Endothelial cell of umbilical vein (primary cell): ENCODE measurements at regions not wholly inside any gene's neighbourhood (a gene's known extent, or its start where the extent isn't known, plus 50 kb on each side); places are given as distances from the start of the nearest gene placed in this dataset.

Experiments
- EZH2 ChIP-seq: IDR thresholded peaks from 2 replicates; pipeline ENCODE4 v1.6.1; 2012; ENCODE audit warnings: borderline replicate concordance, low read depth, mild to moderate bottlenecking, moderate library complexity, low read length, inconsistent platforms; ENCODE audit not compliant: severe bottlenecking
- FOS ChIP-seq: IDR thresholded peaks from 2 replicates; pipeline ENCODE4 v1.6.1; 2011; ENCODE audit warnings: mild to moderate bottlenecking, low read length, moderate library complexity, borderline replicate concordance; ENCODE audit not compliant: insufficient read depth
- GATA2 ChIP-seq: IDR thresholded peaks from 2 replicates; pipeline ENCODE4 v1.7.0; 2011; ENCODE audit warnings: low read depth, mild to moderate bottlenecking, moderate library complexity, mixed read lengths, low read length; ENCODE audit not compliant: insufficient read length, insufficient read depth
- JUN ChIP-seq: IDR thresholded peaks from 2 replicates; pipeline ENCODE4 v1.6.1; 2011; ENCODE audit warnings: borderline replicate concordance, low read depth; ENCODE audit not compliant: insufficient read length, insufficient read depth
- MYC ChIP-seq: IDR thresholded peaks from one replicate; pipeline ENCODE4 v1.6.1; 2011; ENCODE audit warnings: mild to moderate bottlenecking, low read depth, low read length
- POLR2A ChIP-seq: IDR thresholded peaks from 2 replicates; pipeline ENCODE4 v1.6.1; 2012; ENCODE audit warnings: low read depth, mild to moderate bottlenecking, control low read depth, low read length
- POLR2AphosphoS5 ChIP-seq: IDR thresholded peaks from 2 replicates; pipeline ENCODE4 v1.6.1; 2012; ENCODE audit warnings: low read depth, mild to moderate bottlenecking, control low read depth, low read length, moderate library complexity; ENCODE audit not compliant: insufficient read depth
- TF ChIP-seq, protein P1 (sequence below), 2 donors: IDR thresholded peaks; 1 replicate in 1 of 2; 2 replicates in 1 of 2; pipeline ENCODE4 v1.5.1; 2011; ENCODE audit warnings: low read length in 2 of 2, mild to moderate bottlenecking in 2 of 2, moderate library complexity in 2 of 2, control low read depth in 1 of 2, inconsistent platforms in 1 of 2, low read depth in 1 of 2; ENCODE audit not compliant: insufficient read depth in 1 of 2; ENCODE audit errors: extremely low read depth in 1 of 2
- TF ChIP-seq, protein P2 (sequence below): IDR thresholded peaks from 2 replicates; pipeline ENCODE4 v1.6.1; 2011; ENCODE audit not compliant: insufficient read depth, insufficient read length

GRCh38 chr12:73514672-73515071 is 1023.0 kb upstream of the ATXN7L3B start:
- TF ChIP-seq POLR2AphosphoS5: no peak
- TF ChIP-seq, protein P1, sequence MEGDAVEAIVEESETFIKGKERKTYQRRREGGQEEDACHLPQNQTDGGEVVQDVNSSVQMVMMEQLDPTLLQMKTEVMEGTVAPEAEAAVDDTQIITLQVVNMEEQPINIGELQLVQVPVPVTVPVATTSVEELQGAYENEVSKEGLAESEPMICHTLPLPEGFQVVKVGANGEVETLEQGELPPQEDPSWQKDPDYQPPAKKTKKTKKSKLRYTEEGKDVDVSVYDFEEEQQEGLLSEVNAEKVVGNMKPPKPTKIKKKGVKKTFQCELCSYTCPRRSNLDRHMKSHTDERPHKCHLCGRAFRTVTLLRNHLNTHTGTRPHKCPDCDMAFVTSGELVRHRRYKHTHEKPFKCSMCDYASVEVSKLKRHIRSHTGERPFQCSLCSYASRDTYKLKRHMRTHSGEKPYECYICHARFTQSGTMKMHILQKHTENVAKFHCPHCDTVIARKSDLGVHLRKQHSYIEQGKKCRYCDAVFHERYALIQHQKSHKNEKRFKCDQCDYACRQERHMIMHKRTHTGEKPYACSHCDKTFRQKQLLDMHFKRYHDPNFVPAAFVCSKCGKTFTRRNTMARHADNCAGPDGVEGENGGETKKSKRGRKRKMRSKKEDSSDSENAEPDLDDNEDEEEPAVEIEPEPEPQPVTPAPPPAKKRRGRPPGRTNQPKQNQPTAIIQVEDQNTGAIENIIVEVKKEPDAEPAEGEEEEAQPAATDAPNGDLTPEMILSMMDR (IDR thresholded peaks at IDR 0.05; ENCODE audit: extremely low read depth in 1 of 2, insufficient read depth in 1 of 2, low read depth in 1 of 2, low read length in 2 of 2): no peak
- no peak for TF ChIP-seq EZH2
- TF ChIP-seq, protein P2, sequence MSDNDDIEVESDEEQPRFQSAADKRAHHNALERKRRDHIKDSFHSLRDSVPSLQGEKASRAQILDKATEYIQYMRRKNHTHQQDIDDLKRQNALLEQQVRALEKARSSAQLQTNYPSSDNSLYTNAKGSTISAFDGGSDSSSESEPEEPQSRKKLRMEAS: no peak
- TF ChIP-seq FOS: no peak
- TF ChIP-seq POLR2A: no peak
- no peak for TF ChIP-seq JUN
- no peak for TF ChIP-seq MYC
- no peak for TF ChIP-seq GATA2
